ENCODE measurements at regions not wholly inside any gene's neighbourhood (a gene's known extent, or its start where the extent isn't known, plus 50 kb on each side); places are given as distances from the start of the nearest gene placed in this dataset.

GRCh38 chr5:145521523-145521922 is 313.6 kb downstream of the PRELID2 start:
- TF ChIP-seq POLR2A (IDR thresholded peaks at IDR 0.05), result no peak
- TF ChIP-seq, protein P1, sequence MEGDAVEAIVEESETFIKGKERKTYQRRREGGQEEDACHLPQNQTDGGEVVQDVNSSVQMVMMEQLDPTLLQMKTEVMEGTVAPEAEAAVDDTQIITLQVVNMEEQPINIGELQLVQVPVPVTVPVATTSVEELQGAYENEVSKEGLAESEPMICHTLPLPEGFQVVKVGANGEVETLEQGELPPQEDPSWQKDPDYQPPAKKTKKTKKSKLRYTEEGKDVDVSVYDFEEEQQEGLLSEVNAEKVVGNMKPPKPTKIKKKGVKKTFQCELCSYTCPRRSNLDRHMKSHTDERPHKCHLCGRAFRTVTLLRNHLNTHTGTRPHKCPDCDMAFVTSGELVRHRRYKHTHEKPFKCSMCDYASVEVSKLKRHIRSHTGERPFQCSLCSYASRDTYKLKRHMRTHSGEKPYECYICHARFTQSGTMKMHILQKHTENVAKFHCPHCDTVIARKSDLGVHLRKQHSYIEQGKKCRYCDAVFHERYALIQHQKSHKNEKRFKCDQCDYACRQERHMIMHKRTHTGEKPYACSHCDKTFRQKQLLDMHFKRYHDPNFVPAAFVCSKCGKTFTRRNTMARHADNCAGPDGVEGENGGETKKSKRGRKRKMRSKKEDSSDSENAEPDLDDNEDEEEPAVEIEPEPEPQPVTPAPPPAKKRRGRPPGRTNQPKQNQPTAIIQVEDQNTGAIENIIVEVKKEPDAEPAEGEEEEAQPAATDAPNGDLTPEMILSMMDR (IDR thresholded peaks at IDR 0.05), result no peak
